ENCODE measurements at regions not wholly inside any gene's neighbourhood (a gene's known extent, or its start where the extent isn't known, plus 50 kb on each side); places are given as distances from the start of the nearest gene placed in this dataset.

DNA sequence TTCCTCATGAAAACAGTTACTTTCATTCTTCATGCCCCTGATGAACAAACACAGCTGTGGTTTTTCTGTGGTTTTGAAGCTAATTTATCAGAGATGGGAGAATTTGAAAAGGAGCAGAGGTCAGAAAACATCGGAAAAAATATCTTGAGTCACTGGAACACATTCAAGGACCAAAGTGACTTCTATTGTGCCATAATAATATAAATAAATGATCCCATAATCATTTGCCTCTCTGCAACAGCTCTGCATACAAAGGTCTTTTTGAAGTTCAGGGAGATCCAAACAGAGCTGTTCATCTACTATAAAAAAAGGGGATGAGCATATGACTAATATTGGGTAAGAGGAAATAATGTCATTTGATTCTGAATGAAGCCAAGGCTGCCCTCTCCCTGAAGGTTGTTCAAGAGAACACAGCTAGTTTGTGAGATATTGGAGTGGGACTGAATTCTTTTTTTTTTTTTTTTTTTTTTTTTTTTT, 201.3 kb upstream of the GALNT5 start:
- DNase-seq = no peak

DNA sequence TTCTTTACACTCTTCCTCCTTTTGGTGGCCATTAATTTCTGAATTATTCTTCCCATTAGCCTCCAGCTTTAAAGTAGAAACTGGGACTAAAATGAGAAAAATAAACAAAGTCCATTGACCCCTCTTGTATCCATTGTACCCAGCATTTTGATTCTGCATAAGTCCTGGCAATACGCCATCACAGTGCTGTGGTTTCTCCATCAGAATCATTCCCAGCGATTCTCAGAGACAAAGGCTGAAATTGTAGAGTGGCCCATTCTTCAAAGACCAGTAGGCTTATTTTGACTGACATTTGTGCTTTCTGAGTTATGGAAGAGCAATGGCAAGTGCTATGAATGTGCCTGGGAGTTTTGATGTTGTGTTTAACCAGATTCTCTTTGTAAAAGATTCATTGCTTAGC, 199.3 kb upstream of the GALNT5 start:
- DNase-seq = no peak

DNA sequence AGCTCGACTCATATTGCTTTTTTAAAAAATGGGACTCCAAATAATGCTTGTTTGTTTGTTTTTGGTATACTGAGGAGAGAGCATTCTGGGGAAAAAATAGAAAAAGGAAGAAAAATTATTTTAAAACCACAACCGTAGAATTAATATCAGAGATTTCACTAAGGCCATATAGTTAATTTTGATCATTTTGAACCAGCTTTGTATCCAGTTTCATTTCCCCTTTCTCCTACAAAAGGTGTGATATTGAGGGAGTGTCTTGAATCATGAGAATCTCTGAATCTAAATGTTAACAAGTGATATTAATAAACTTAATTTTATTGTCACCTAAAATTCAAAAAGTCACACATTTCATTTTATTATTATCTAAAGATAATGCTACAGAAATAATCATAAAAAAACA, 198.5 kb upstream of the GALNT5 start:
- no peak for DNase-seq

DNA sequence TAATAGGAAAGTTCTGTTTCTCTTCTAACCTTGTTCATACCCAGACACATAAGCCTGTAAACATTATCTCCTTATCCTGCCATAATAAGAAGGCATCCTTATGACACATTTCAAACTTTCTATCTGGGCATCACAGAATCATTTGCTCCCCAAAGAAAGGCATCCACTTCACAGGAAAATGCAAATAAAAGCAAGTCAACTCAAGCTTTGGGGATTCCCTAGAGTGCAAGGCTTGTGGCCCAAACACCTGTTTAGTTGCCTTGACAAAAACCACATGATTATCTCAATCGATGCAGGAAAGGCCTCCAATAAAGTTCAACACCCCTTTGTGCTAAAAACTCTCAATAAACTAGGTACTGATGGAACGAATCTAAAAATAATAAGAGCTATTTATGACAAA, 195.7 kb upstream of the GALNT5 start:
- DNase-seq = no peak

DNA sequence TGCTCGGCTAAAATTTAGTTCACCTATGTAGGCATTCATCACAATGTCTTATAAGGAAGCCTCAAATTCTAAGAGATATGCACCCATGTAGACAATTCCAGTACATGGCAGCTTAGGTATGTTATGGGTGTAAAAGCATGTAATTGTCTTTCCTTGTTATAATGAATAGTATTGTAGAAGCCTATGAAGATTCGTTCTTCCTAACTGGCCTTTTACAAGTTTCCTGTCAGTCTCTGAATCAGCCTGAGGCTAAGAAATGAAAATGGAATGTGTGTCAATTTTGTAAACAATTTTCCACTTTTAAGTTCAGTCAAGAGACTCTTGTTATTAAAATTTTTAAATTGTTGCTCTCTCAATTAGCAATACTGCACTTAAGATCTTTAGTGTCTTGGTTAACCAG, 189.9 kb upstream of the GALNT5 start:
- DNase-seq = no peak

DNA sequence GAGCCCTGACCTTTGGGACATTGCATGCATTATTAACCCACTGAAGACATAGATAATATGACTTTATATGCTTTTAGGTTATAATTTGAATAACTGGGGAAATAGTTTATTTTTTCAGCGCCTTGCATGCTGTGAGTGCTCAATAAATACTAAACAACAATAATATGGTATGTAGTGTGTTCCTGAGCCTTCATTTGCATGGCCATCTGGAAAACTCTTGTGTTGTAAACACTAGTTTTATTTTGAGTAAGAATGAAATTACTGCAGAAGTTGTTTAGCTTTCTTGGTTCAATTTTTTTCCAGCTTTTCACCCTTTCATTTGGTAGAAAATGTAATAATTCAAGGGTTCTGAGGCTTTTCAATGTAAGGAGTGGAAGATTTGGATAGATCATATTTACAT, 189.3 kb upstream of the GALNT5 start:
- DNase-seq = no peak

DNA sequence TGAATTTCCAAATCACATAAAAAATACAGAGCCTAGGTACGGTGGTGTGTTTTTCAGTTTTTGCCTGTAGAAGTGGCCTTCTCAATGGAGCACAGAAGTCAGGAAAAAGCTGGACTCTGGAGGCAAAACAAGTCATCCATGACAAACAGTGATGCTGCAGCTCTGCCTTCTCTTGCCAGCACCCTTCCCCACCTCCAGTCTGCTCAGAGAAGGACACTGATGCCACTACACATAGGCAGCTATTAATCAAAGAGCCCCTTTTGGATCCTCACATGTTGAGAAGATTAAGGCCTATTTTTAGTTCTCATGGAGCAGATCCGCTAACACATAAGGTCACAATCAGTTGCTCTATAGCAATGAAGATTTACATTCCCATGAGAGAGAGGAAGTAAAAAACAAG, 181.6 kb upstream of the GALNT5 start:
- no peak for DNase-seq

DNA sequence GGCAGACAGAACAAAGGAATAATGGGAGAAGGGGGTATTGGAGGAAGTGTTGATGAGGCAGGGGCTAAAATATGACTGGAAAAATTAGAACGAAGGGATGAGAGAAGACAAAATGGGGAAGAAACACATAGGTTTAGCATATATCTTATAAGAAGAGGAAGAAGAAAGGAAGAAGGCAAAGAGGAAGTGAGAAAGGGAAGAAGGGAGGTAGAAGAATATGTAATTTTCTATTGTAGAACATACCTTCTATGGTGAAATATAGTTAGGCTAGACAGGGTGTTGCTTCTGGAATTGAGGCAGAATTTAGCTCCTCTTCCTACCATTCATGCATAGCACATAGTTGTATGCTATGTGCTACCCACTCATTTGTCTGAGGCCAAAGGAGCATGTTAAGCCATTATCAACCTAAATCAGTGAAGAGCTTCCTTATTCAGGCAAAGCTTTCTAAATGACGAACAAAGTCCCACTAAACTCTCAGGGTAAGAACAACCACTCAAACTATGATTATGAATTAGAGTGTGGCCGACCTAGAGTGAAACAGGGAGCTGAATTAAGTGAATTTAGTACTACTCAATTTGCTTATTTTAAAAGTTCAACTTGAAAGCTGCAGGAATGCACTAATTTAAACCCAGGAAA, 180.9 kb upstream of the GALNT5 start:
- no peak for DNase-seq

DNA sequence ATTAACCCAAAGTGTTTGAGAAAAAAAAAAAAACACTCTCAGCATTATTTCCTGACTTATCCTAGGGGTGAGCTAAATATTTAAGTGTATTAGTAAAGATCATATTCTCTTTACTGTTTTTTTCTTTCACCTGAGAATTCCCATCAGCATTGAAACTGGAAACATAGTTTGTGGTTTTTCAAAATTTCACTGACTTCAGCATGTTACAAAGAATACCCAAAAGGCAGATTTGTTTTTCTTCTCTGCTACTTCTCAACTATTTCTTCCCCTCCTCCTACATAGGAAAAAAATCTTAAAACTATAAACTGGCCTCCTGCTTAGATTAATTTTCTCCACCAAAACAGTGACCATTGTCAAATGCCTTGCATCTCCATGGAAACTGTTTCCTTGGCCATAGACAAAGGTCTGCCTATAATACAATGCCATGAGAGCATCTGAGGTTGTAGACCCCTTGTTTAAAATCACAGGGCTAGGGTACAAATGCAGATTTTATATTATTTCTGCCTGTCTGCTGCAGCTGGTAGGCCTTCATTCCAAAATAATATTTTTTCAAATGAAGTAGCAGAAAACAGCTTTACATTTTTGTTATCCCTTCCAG, 179.7 kb upstream of the GALNT5 start:
- no peak for DNase-seq

DNA sequence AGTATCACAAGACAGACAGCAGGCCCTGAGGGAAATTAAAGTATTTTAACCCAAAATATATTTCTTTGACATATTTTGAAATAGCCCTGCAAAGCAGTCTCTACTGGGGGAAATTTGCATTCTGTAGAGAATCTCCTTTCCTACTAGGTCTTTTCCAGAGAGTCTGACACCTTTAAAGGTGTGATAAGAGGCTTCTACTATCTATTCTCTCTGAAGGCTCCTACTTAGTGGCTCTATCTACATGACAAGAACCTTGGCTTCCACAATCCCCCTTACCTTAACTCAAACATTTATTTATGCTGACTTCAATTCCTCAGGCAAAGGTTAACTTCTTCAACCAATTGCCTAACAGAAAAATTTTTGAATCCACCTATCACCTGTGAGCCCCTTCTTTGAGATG, 174.6 kb upstream of the GALNT5 start:
- no peak for DNase-seq

DNA sequence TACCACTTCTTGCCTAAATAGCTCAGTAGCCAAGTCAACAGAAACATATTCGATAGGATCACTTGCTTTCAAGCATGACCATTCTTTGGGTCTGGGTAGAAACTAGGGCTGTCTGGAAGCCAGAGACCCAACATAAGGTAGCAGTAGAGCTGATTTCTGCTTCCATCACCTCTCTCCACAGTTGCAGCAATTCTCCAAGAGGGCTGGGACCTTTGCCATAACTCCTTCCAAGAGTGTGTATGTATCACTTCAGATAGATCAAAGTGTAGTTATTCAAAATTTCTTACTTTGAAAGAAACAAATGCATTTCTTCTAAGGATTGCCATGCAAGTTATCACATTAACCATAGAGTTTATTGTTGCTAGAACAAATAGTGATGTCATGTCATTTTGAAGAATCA, 172.0 kb upstream of the GALNT5 start:
- no peak for DNase-seq

DNA sequence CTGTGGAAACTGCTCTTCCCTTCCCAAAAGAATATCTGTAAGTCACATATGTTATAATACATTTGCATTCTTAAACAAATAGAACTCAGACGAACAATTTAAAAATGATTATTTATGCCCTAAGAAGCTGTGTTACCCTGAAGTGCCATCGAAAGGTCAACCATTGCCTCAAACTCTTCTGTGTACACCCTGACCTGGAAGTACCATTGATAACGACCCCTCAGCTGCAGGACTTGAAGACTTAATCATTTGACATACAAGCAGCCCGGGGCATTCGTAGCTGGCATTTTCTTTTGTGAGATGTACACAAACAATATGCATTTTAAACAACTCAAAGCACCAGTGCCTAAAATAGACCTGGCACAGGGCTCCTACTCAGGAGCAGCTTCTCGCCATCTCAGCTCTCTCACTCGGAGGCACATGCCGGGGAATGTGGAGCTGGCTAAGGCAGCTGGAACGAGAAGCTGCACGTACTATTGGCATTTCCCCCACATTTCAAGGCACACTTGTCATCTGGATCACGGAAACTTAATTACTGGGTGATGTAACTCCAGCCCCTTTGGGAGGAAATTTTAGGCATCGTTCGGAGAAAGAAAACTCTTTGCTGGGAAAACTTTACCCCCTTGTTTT, 170.0 kb upstream of the GALNT5 start:
- peak; percentile 16 for DNase-seq

DNA sequence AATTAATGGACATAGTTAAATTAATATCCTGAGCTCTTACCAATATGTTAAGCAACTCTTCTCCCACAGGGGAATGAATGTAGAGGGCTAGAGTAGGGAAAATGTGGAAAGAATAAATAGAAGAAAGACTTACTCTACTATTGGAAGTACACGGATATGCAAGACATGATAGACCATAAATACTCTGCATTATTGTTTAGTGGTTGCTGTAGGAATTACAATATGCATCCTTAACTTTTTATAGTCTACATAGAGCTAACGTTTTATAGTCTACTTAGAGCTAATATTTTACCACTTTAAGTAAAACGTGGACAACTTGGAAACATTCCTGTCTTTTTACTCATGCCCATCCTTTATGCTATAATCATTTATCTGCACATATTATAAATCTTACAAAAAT, 163.8 kb upstream of the GALNT5 start:
- no peak for DNase-seq

DNA sequence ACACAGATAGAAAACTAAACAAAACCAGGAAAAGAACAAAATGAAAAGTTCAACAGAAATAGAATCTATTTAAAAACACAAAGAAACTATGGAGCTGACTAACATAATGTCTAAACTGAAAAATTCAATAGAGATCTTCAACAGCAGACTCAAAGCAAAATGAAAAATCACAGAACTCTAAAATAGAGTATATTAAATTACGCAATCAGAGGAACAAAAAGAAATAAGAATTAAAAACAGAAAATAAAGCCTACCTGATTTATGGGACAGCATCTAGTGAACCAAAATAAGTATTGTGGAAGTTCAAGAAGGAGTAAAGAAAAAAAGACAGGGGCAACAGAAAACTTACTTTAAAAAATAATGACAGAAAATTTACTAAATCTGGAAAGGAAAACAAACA, 152.1 kb upstream of the GALNT5 start:
- no peak for DNase-seq

DNA sequence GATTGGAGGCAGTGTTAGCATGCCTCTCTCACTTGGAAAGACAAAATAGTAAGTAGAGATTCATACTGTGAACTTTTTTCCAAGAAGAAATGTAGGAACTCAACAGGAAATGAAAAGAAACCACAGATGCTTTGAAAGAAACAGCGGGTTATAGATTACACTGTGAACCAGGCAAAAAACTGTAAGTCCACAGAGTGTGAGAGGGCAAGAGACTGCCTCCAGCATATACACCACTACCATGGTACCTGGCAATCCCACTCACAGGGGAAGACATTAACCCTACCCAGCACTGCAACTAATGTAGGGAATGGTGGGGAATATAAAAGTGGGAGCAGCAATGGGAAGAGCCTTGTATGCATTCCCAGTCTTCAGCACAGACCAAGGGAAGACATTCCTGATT, 150.6 kb upstream of the GALNT5 start:
- DNase-seq = no peak

DNA sequence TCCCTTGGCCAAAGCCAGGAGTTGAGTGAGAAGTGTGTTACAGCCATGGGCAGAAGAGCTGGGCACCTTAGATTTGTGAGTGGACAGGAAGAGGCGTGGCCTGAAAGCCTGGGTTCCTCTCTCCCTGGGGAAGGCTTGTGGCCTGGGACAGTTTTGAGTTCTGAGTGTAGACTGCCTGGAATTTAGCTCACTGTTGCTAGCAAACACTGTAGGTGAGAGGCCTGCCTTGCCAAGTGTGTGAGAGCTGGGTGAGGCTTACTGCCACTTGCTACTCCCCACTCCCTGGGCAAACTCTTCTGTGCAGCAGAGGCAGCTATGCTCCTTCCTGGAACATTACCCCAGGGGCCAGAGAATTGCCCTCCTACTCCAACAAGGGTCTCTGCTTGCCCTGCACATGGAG, 150.0 kb upstream of the GALNT5 start:
- DNase-seq = no peak

DNA sequence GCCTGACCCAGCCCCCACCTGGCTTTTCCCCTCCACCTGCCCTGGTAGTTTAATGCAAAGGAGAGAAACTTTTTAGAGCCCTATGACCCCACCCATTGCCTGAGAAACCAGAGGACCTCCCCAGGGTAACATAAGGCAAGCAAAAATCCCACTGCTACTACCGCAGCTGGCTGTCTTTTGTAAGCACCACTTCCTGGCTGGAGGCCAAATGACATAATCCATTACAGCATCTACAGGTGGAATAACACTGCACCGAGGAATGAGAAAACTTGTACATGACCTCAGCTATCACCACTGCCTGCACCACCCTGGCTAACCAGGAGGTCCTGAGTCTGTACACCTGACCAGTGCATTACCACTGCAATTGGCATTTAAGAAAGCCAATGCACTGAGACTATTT, 149.6 kb upstream of the GALNT5 start:
- no peak for DNase-seq

DNA sequence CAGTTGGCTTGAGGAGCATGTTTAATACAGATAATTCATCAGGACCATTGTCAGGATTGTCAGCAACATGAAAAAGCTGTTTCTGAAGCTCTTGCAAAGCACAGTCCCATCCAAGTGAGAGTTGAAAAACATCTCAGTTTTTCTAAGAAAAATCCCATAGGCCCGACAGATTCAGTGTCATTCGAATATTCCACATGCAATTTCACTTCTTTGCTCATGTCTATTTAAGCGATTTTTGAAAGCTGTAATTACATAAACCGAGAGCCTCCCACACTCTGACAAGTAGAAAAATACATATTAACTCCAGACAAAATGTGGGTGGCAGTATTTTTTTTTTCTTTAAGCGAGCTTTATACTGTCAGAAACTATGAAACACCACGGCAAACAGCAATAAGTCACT, 134.7 kb upstream of the GALNT5 start:
- DNase-seq = no peak

DNA sequence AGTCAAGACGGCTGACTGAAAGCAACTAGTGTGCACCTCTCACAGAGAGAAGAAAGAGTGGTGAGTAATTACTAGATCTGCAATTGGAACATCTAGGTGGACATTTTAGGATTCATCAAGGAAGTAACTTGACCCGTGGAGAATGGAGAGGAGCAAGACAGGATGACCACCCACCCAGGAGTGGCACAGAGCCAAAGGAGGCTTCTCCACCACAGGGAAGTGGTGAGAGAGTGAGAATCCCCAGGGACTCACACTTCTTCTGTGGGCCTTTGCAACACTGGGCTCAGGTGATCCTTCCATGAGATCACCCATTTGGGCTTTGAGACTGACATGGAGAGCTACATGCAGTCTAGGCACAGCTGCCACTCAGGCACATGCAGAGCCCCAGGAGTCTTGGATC, 132.8 kb upstream of the GALNT5 start:
- no peak for DNase-seq

DNA sequence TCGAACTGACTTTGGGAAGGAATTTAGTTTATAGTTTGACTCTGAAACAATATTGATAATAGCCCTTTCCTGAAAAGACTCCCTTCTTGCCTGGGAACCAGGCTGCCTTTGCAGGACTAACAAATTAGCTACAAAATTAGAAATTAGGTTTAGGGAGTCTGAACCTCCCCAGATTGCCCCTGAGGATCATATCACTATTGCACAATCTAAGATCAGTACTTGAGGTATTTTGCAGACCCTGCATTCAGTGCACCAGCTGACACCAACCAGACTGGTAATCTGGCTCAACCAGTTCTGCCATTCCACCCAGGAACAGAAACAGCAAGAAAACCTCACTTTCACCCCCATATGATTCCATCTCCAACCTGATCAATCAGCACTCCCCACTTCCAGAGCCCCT, 131.8 kb upstream of the GALNT5 start:
- no peak for DNase-seq

DNA sequence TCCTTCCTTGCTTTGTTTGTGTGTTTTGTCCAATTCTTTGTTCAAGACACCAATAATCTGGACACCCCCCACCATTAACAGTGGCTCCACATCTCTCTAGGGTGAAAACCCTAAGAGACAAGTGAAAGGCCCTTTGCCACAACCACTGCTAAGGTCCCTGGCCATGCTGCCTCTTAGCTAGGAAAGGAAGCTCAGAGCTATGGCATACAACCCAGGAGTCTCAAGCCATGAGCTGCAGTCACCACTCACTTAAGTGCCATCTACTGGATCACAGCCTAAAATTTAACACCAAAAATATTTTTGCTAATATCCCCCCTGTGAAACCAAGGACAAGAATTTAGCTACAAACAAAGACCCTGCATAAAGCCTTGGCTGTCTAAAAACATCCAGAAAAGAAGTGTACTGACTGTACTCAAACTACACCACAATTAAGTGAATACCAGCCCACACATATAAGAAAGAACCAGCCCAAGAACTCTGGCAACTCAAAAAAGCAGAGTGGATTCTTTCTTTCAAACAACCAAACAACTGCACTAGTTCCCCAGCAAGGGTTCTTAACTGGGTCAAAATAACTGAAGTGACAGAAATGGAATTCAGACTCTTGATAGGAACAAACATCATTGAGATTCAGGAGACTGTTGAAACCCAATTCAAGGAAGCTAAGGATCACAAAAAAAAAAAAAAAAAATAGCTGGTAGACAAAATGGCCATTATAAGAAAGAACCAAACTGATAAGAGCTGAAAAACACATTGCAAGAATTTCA, 130.1 kb upstream of the GALNT5 start:
- no peak for DNase-seq

DNA sequence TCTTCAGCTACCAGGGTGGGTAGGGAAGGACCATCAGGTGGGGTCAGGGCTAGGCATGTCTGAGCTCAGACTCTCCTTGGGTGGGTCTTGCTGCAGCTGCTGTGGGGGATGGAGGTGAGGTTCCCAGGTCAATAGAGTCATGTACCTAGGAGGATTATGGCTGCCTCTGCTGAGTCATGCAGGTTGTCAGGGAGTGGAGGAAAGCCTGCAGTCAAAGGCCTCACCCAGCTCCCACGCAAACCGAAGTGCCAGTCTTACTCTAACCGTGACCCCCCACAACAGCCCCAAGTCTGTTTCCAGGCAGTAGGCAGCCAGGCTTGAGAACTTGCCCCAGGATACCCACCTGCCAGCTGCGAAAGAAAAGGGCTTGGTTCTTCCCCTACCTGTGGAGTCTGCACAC, 113.6 kb upstream of the GALNT5 start:
- no peak for DNase-seq

DNA sequence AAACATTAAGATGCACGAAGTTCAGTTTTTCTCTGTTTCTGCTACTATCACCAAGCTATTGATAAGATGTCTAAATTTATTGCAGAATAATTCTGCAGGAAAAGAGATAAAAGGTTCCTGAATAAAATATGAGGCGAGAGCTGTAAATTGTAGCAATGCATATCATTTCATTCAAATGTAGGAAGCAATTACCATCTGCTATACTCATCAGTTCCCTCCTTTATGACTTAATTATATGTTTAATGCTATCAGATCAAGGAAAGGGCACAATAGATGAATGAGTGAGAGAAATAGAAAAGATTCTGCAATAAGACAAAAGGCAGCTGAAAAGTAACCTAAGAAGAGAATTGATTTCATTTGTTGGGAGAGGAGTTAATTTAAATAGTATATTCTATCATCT, 108.2 kb upstream of the GALNT5 start:
- DNase-seq = no peak
